ENCODE measurements at regions not wholly inside any gene's neighbourhood (a gene's known extent, or its start where the extent isn't known, plus 50 kb on each side); places are given as distances from the start of the nearest gene placed in this dataset.

- Histone ChIP-seq H3F3A (replicated peaks; ENCODE audit: insufficient read depth) (no peaks in the 10 kb centered on the region), H3K4me1 (ENCODE audit: control insufficient read depth in 1 of 2, insufficient read depth in 2 of 2, low read depth in 1 of 2, low read length in 1 of 2) (no peaks in the 10 kb centered on the region), H3K9me3 (no peaks in the 10 kb centered on the region), H3K79me2 (ENCODE audit: insufficient read depth) (no peaks in the 10 kb centered on the region), H3K9ac (no peak overlapping the region), H2AFZ (ENCODE audit: low read depth) (no peak overlapping the region), H3K4me2 (no peak overlapping the region), H4K20me1 (ENCODE audit: insufficient read depth) (no peaks in the 10 kb centered on the region), H3K4me3 (ENCODE audit: low read depth in 2 of 2, low read length in 1 of 2) (no peak overlapping the region), H3K27me3 (ENCODE audit: insufficient read depth) (no peaks in the 10 kb centered on the region), H3K36me3 (replicated peaks in 1 of 2; ENCODE audit: control insufficient read depth in 1 of 2, insufficient read depth in 2 of 2, low read length in 1 of 2) (no peaks in the 10 kb centered on the region), H3K9me2 (no peaks in the 10 kb centered on the region), H3K27ac (ENCODE audit: low read depth in 2 of 2, low read length in 1 of 2) (no peak overlapping the region)
- no peak for TF ChIP-seq PBX3 (IDR thresholded peaks at IDR 0.05)
- ChIA-PET CTCF (no interaction called here), POLR2A (no interaction called here)
- 8% methylated on average over 1 of the region's 1 CpG for WGBS (ENCODE audit: low lambda C conversion rate)
- DNase-seq, result no peak
These were observed 131.1 kb upstream of the FAM98A start for GRCh38 chr2:33730193-33730592.

- Histone ChIP-seq H3K9ac (no peak overlapping the region), H3K36me3 (replicated peaks in 1 of 2; ENCODE audit: control insufficient read depth in 1 of 2, insufficient read depth in 2 of 2, low read length in 1 of 2) (no peaks in the 10 kb centered on the region), H3K27me3 (ENCODE audit: insufficient read depth) (no peaks in the 10 kb centered on the region), H3K4me1 (ENCODE audit: control insufficient read depth in 1 of 2, insufficient read depth in 2 of 2, low read depth in 1 of 2, low read length in 1 of 2) (no peaks in the 10 kb centered on the region), H3F3A (replicated peaks; ENCODE audit: insufficient read depth) (no peaks in the 10 kb centered on the region), H3K9me2 (no peaks in the 10 kb centered on the region), H3K9me3 (no peaks in the 10 kb centered on the region), H2AFZ (ENCODE audit: low read depth) (no peak overlapping the region), H3K4me2 (no peak overlapping the region), H4K20me1 (ENCODE audit: insufficient read depth) (no peaks in the 10 kb centered on the region), H3K79me2 (ENCODE audit: insufficient read depth) (no peaks in the 10 kb centered on the region), H3K4me3 (ENCODE audit: low read depth in 2 of 2, low read length in 1 of 2) (no peak overlapping the region), H3K27ac (ENCODE audit: low read depth in 2 of 2, low read length in 1 of 2) (no peak overlapping the region)
- CTCF ChIA-PET, result no interaction called here
- POLR2A ChIA-PET, result no interaction called here
- no peak for TF ChIP-seq SIN3A (IDR thresholded peaks at IDR 0.05; ENCODE audit: borderline replicate concordance, low read depth, low read length)
- TF ChIP-seq EZH2phosphoT487 (IDR thresholded peaks at IDR 0.05; ENCODE audit: borderline replicate concordance, low read depth), result no peak
- no peak for TF ChIP-seq SMC3 (IDR thresholded peaks at IDR 0.05; ENCODE audit: low read depth, low read length)
- TF ChIP-seq NFIC (IDR thresholded peaks at IDR 0.05; ENCODE audit: borderline replicate concordance), result no peak
- TF ChIP-seq POLR2AphosphoS5 (IDR thresholded peaks at IDR 0.05; ENCODE audit: low read depth, low read length), result no peak
- no peak for TF ChIP-seq RCOR1 (IDR thresholded peaks at IDR 0.05; ENCODE audit: low read length)
- no peak for TF ChIP-seq RAD21 (IDR thresholded peaks at IDR 0.05; ENCODE audit: low read length)
- no peak for TF ChIP-seq PBX3 (IDR thresholded peaks at IDR 0.05)
- no peak for TF ChIP-seq GATA2 (CRISPR knock-in tag; IDR thresholded peaks at IDR 0.05)
- no peak for TF ChIP-seq IRF3 (IDR thresholded peaks at IDR 0.05; ENCODE audit: low read depth, low read length)
- no peak for TF ChIP-seq RFX5 (IDR thresholded peaks at IDR 0.05; ENCODE audit: low read length)
- no peak for TF ChIP-seq ELF1 (IDR thresholded peaks at IDR 0.05)
- 49% methylated on average over 1 of the region's 1 CpG for WGBS (ENCODE audit: low lambda C conversion rate)
- DNase-seq, result no peak
These were observed 130.3 kb upstream of the FAM98A start for GRCh38 chr2:33729353-33729752.

Measured in SK-N-SH (cell line).